ENCODE measurements at regions not wholly inside any gene's neighbourhood (a gene's known extent, or its start where the extent isn't known, plus 50 kb on each side); places are given as distances from the start of the nearest gene placed in this dataset.

GRCh38 chr5:71953866-71954265 is 153.4 kb upstream of the MAP1B start:
- no peak for TF ChIP-seq SIN3A (IDR thresholded peaks at IDR 0.05; ENCODE audit: borderline replicate concordance, insufficient read depth, low read length)
- TF ChIP-seq FOXP2 (optimal IDR thresholded peaks at IDR 0.05; ENCODE audit: borderline replicate concordance, extremely low read depth, extremely low read length, insufficient read depth): no peak
- no peak for TF ChIP-seq TAF1 (IDR thresholded peaks at IDR 0.05; ENCODE audit: borderline replicate concordance, insufficient read depth, low read length)
- TF ChIP-seq POLR2AphosphoS5 (IDR thresholded peaks at IDR 0.05; ENCODE audit: low read depth, low read length): no peak
- TF ChIP-seq, protein P1, sequence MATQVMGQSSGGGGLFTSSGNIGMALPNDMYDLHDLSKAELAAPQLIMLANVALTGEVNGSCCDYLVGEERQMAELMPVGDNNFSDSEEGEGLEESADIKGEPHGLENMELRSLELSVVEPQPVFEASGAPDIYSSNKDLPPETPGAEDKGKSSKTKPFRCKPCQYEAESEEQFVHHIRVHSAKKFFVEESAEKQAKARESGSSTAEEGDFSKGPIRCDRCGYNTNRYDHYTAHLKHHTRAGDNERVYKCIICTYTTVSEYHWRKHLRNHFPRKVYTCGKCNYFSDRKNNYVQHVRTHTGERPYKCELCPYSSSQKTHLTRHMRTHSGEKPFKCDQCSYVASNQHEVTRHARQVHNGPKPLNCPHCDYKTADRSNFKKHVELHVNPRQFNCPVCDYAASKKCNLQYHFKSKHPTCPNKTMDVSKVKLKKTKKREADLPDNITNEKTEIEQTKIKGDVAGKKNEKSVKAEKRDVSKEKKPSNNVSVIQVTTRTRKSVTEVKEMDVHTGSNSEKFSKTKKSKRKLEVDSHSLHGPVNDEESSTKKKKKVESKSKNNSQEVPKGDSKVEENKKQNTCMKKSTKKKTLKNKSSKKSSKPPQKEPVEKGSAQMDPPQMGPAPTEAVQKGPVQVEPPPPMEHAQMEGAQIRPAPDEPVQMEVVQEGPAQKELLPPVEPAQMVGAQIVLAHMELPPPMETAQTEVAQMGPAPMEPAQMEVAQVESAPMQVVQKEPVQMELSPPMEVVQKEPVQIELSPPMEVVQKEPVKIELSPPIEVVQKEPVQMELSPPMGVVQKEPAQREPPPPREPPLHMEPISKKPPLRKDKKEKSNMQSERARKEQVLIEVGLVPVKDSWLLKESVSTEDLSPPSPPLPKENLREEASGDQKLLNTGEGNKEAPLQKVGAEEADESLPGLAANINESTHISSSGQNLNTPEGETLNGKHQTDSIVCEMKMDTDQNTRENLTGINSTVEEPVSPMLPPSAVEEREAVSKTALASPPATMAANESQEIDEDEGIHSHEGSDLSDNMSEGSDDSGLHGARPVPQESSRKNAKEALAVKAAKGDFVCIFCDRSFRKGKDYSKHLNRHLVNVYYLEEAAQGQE (IDR thresholded peaks at IDR 0.05; ENCODE audit: insufficient read depth in 1 of 2, low read depth in 2 of 2, low read length in 2 of 2): no peak

GRCh38 chr5:71954329-71954728 is 152.9 kb upstream of the MAP1B start:
- TF ChIP-seq FOXP2 (optimal IDR thresholded peaks at IDR 0.05; ENCODE audit: borderline replicate concordance, extremely low read depth, extremely low read length, insufficient read depth) (no peak), SIN3A (IDR thresholded peaks at IDR 0.05; ENCODE audit: borderline replicate concordance, insufficient read depth, low read length) (no peak), TAF1 (IDR thresholded peaks at IDR 0.05; ENCODE audit: borderline replicate concordance, insufficient read depth, low read length) (no peak), POLR2AphosphoS5 (IDR thresholded peaks at IDR 0.05; ENCODE audit: low read depth, low read length) (no peak)
- TF ChIP-seq, protein P1 (IDR thresholded peaks at IDR 0.05; ENCODE audit: insufficient read depth in 1 of 2, low read depth in 2 of 2, low read length in 2 of 2): no peak

- TF ChIP-seq POLR2AphosphoS5 (IDR thresholded peaks at IDR 0.05; ENCODE audit: low read depth, low read length): no peak
- TF ChIP-seq FOXP2 (optimal IDR thresholded peaks at IDR 0.05; ENCODE audit: borderline replicate concordance, extremely low read depth, extremely low read length, insufficient read depth): no peak
- TF ChIP-seq, protein P1 (IDR thresholded peaks at IDR 0.05; ENCODE audit: insufficient read depth in 1 of 2, low read depth in 2 of 2, low read length in 2 of 2): no peak
- TF ChIP-seq TAF1 (IDR thresholded peaks at IDR 0.05; ENCODE audit: borderline replicate concordance, insufficient read depth, low read length): no peak
- TF ChIP-seq SIN3A (IDR thresholded peaks at IDR 0.05; ENCODE audit: borderline replicate concordance, insufficient read depth, low read length): no peak
These were observed 151.6 kb upstream of the MAP1B start for GRCh38 chr5:71955723-71956122.

- TF ChIP-seq TAF1 (IDR thresholded peaks at IDR 0.05; ENCODE audit: borderline replicate concordance, insufficient read depth, low read length) (no peak), POLR2AphosphoS5 (IDR thresholded peaks at IDR 0.05; ENCODE audit: low read depth, low read length) (no peak), SIN3A (IDR thresholded peaks at IDR 0.05; ENCODE audit: borderline replicate concordance, insufficient read depth, low read length) (no peak), FOXP2 (optimal IDR thresholded peaks at IDR 0.05; ENCODE audit: borderline replicate concordance, extremely low read depth, extremely low read length, insufficient read depth) (no peak)
- TF ChIP-seq, protein P1 (IDR thresholded peaks at IDR 0.05; ENCODE audit: insufficient read depth in 1 of 2, low read depth in 2 of 2, low read length in 2 of 2): no peak
These were observed 149.9 kb upstream of the MAP1B start for GRCh38 chr5:71957292-71957898.

Data from PFSK-1 (cell line).